CD4-positive, alpha-beta T cell treated with Interferon gamma for 1 hour (primary cell): ENCODE measurements at regions not wholly inside any gene's neighbourhood (a gene's known extent, or its start where the extent isn't known, plus 50 kb on each side); places are given as distances from the start of the nearest gene placed in this dataset.
"Not testable (repeated sequence)": the region's sequence is repeated elsewhere in the genome, so short reads cannot be mapped to it uniquely, and the experiment has no call there.

Source experiments
- DNase-seq: peaks from one replicate; pipeline ENCODE4 v3.0.0-alpha.2; 2020

GRCh38 chrX:9349572-9350494 lies 115.0 kb upstream of the TBL1X start:
- no peak for DNase-seq

- no peak for DNase-seq
These were observed 113.7 kb upstream of the TBL1X start for GRCh38 chrX:9351126-9351525.

- no peak for DNase-seq
These were observed 112.6 kb upstream of the TBL1X start for GRCh38 chrX:9352243-9352642.

GRCh38 chrX:9352694-9353411 lies 112.0 kb upstream of the TBL1X start:
- DNase-seq, result peak; percentile 70

- no peak for DNase-seq
These were observed 109.9 kb upstream of the TBL1X start for GRCh38 chrX:9354918-9355317.

- peak; percentile 53 for DNase-seq
These were observed 109.1 kb upstream of the TBL1X start for GRCh38 chrX:9355739-9356138.

- no peak for DNase-seq
These were observed 108.0 kb upstream of the TBL1X start for GRCh38 chrX:9356846-9357245.

GRCh38 chrX:9357518-9358114 lies 107.2 kb upstream of the TBL1X start:
- DNase-seq, result no peak

GRCh38 chrX:9362363-9362928 lies 102.4 kb upstream of the TBL1X start:
- DNase-seq, result no peak

GRCh38 chrX:9367421-9367820 lies 97.4 kb upstream of the TBL1X start:
- no peak for DNase-seq

GRCh38 chrX:9368262-9368661 lies 96.6 kb upstream of the TBL1X start:
- DNase-seq, result no peak

- no peak for DNase-seq
These were observed 95.0 kb upstream of the TBL1X start for GRCh38 chrX:9369802-9370291.

GRCh38 chrX:9370893-9371292 lies 94.0 kb upstream of the TBL1X start:
- no peak for DNase-seq

- DNase-seq, result no peak
These were observed 92.0 kb upstream of the TBL1X start for GRCh38 chrX:9372866-9373265.

GRCh38 chrX:9373789-9374188 lies 91.1 kb upstream of the TBL1X start:
- no peak for DNase-seq

- DNase-seq, result no peak
These were observed 90.3 kb upstream of the TBL1X start for GRCh38 chrX:9374555-9374954.

- no peak for DNase-seq
These were observed 88.7 kb upstream of the TBL1X start for GRCh38 chrX:9376111-9376510.

- DNase-seq, result not testable (repeated sequence)
These were observed 87.6 kb upstream of the TBL1X start for GRCh38 chrX:9377216-9377615.

GRCh38 chrX:9378980-9379696 lies 85.7 kb upstream of the TBL1X start:
- no peak for DNase-seq

GRCh38 chrX:9379697-9380551 lies 84.9 kb upstream of the TBL1X start:
- DNase-seq, result no peak

GRCh38 chrX:9383655-9384054 lies 81.2 kb upstream of the TBL1X start:
- DNase-seq, result no peak

- no peak for DNase-seq
These were observed 76.4 kb upstream of the TBL1X start for GRCh38 chrX:9388450-9388849.
